D721Med (cell line): ENCODE measurements at regions not wholly inside any gene's neighbourhood (a gene's known extent, or its start where the extent isn't known, plus 50 kb on each side); places are given as distances from the start of the nearest gene placed in this dataset.
"Not testable (repeated sequence)": the region's sequence is repeated elsewhere in the genome, so short reads cannot be mapped to it uniquely, and the experiment has no call there.

Experiments
- DNase-seq: peaks from one replicate; pipeline ENCODE4 v3.0.0; 2011; ENCODE audit warnings: low spot score; ENCODE audit not compliant: insufficient read length
- FAIRE-seq: peaks from 2 replicates; lab custom pipeline; 2011; peaks lifted over from hg19 to GRCh38; lab: Jason Lieb, UNC
- TF ChIP-seq, protein P1 (sequence below): IDR thresholded peaks from 2 replicates; pipeline ENCODE4 v1.5.1; 2012; ENCODE audit warnings: mild to moderate bottlenecking, control low read depth; ENCODE audit not compliant: insufficient read depth; ENCODE audit errors: missing control alignments

GRCh38 chr2:16222326-16222725 is 282.0 kb downstream of the MYCN start:
- FAIRE-seq, result no peak
- no peak for DNase-seq
- TF ChIP-seq, protein P1, sequence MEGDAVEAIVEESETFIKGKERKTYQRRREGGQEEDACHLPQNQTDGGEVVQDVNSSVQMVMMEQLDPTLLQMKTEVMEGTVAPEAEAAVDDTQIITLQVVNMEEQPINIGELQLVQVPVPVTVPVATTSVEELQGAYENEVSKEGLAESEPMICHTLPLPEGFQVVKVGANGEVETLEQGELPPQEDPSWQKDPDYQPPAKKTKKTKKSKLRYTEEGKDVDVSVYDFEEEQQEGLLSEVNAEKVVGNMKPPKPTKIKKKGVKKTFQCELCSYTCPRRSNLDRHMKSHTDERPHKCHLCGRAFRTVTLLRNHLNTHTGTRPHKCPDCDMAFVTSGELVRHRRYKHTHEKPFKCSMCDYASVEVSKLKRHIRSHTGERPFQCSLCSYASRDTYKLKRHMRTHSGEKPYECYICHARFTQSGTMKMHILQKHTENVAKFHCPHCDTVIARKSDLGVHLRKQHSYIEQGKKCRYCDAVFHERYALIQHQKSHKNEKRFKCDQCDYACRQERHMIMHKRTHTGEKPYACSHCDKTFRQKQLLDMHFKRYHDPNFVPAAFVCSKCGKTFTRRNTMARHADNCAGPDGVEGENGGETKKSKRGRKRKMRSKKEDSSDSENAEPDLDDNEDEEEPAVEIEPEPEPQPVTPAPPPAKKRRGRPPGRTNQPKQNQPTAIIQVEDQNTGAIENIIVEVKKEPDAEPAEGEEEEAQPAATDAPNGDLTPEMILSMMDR, result no peak

- FAIRE-seq, result no peak
- TF ChIP-seq, protein P1, result no peak
- DNase-seq, result no peak
These were observed 281.2 kb downstream of the MYCN start for GRCh38 chr2:16221461-16222010.

DNA sequence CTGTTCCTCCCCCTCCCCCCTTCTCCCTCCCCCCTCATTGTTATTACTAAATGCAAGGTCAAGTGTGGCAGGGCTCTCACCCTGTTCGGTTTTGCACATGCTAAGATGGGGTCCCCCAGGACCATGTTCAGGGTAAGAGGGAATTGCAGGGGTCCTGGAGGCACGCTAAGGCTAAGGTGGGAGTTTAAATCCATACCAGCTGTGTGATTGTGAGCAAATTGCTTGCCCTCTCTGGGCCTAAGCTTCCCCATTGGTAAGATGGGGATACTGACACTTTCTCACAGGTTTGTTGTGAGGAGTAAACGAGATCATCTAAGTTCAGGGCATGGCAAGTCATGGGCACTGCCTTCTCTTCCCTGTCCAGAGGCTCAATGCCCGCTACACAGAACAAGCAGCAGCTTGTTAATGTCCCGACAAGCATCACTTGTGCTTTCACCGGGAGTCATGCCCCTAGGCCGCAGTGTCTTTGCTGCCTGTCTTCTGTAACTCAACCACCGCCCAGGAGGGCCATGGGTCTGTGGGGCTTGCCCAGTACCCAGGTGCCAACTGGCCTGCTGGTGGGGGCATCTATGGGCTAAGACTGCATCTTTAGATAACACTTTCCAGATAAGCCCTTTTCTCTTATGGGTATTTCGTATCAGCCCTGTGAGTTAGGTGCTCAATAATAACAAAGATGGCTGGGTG is 279.1 kb downstream of the MYCN start:
- no peak for FAIRE-seq
- no peak for DNase-seq
- TF ChIP-seq, protein P1, result no peak

- TF ChIP-seq, protein P1, result peak; percentile 48
- FAIRE-seq (no peak), DNase-seq (no peak)
These were observed 278.3 kb downstream of the MYCN start for GRCh38 chr2:16218625-16219024.

- DNase-seq (no peak), FAIRE-seq (no peak)
- TF ChIP-seq, protein P1, result no peak
These were observed 277.8 kb downstream of the MYCN start for GRCh38 chr2:16218161-16218560.

DNA sequence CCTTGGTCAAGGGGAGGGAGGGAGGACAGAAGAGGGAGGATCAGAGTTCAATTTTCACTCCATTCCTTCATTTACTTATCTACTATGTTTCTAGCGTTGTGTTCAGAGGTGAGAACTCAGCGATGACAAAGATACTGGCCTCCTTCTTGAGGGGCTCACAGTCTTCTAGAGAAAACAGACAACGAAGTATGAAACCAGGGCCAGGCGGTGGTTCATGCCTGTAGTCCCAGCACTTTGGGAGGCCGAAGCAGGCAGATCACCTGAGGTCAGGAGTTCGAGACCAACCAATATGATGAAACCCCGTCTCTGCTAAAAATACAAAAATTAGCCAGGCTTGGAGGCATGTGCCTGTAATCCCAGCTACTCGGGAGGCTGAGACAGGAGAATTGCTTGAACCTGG is 277.4 kb downstream of the MYCN start:
- not testable (repeated sequence) for DNase-seq, FAIRE-seq

DNA sequence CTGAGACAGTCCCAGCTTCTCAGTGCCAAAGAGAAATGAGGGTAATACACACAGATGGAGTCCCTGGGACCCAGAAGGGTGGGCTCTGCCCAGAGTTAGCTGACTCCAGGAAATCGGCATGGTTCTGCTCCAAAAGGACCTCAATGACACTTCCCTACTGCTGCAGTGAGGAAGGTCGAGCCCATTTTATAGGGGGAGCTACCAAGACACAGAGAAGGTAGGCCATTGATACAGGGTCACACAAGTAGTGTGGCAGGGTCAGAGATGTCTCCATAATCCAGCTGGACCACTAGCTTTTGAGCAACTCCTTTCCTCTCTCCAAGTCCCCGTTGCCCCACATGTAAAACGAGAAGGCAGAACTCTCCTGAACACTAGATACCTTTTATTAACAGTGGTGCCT is 276.9 kb downstream of the MYCN start:
- FAIRE-seq (no peak), DNase-seq (no peak)
- TF ChIP-seq, protein P1, result no peak
